Skin epidermis (tissue), 12 donors: ENCODE measurements at regions not wholly inside any gene's neighbourhood (a gene's known extent, or its start where the extent isn't known, plus 50 kb on each side); places are given as distances from the start of the nearest gene placed in this dataset.

ENCODE experiments used
- H3K27ac ChIP-seq, 21 experiments: fragments of 200-600 bp; sonication (generic) in 11 of 21; one replicate each; pipeline ENCODE4 v1.5.0; 2020; ENCODE audit warnings: mild to moderate bottlenecking in 3 of 21, inconsistent platforms in 2 of 21, moderate library complexity in 2 of 21
- H3K4me3 ChIP-seq, 7 experiments: fragments of 200-600 bp; sonication (generic) in 2 of 7; one replicate each; pipeline ENCODE4 v1.5.0; 2020; ENCODE audit warnings: inconsistent platforms in 2 of 7, mild to moderate bottlenecking in 2 of 7, moderate library complexity in 1 of 7

DNA sequence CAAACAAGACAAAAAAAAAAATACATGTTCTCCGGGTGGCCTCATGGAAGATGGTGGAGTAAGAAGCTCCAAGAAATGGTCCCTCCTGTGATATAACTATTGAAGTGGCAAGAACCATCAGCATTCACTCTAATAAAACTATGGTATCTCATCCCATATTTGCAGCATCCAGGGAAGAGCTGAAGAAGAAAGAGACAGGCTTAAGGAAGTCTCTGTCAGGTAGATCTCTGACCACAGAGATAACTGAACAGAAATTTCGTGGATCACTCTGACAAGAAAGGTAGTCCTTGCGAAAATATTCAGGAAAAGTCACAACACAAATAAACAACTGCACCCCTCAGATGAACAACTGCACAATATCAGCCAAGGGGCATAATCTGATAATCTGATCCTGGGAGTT lies 54.6 kb upstream of the IGLL5 start:
- H3K27ac ChIP-seq, result no peak overlapping the region
- H3K4me3 ChIP-seq, result no peak overlapping the region

GRCh38 chr22:22833488-22833887 lies 54.1 kb upstream of the IGLL5 start:
- H3K27ac ChIP-seq, result no peak overlapping the region
- no peak overlapping the region for H3K4me3 ChIP-seq

GRCh38 chr22:22834204-22834603 lies 53.4 kb upstream of the IGLL5 start:
- no peak overlapping the region for H3K27ac ChIP-seq
- no peak overlapping the region for H3K4me3 ChIP-seq

DNA sequence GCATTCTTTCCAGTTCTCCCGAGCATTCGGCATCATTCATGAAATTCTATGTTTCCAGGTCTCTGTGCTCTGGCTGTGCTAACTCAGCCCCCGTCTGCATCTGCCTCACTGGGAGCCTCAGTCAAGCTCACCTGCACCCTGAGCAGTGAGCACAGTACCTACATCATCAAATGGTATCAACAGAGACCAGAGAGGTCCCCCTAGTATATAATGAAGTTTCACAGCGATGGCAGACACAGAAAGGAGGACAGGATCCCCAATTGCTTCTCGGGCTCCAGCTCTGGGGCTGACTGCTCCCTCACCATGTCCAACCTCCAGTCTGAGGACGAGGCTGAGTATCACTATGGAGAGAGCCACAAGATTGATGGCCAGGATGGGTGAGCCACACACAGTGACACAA lies 52.8 kb upstream of the IGLL5 start:
- Histone ChIP-seq H3K27ac (no peak overlapping the region), H3K4me3 (no peak overlapping the region)

DNA sequence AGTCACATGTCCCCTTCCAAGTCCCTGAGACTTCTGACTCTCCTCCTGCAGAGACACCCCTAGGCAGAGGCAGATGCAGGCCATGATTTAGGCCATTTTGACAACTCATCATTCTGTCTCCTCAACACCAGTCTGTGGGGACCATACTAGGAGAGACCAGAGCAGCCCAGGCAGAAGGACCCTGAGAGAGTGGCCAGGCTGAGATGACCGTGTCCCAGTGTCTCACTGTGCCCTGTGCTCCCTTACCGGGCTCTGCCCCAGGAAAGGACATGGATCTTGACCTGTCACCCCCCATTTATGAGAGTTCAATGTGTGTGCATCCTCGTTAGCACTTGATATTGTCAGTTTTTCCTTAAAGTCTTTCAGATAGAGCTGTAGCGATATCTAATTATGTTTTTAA lies 52.4 kb upstream of the IGLL5 start:
- Histone ChIP-seq H3K27ac (no peak overlapping the region), H3K4me3 (no peak overlapping the region)

- H3K27ac ChIP-seq, result no peak overlapping the region
- no peak overlapping the region for H3K4me3 ChIP-seq
Measured at GRCh38 chr22:22835771-22836291, 51.8 kb upstream of the IGLL5 start.

DNA sequence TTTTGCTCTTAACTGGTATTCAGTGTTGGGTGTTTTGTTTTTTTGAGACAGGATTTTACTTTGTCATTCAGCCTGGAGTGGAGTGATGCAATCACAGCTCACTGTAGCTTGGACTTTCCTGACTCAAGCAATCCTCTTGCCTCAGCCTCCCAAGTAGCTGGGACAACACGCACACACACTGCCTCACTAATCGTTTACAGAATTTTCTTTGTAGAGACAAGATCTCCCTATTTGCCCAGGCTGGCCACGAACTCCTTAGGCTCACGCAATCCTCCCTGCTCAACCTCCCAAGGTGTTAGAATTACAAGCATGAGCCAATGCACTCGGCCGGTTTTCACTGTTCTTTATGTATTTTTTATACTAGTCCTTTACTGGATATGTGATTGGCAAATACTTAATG lies 51.0 kb upstream of the IGLL5 start:
- H3K27ac ChIP-seq, result no peak overlapping the region

More for the DNA sequence above, 51.0 kb upstream of the IGLL5 start:
- H3K4me3 ChIP-seq, result no peak overlapping the region
